ENCODE measurements at regions not wholly inside any gene's neighbourhood (a gene's known extent, or its start where the extent isn't known, plus 50 kb on each side); places are given as distances from the start of the nearest gene placed in this dataset.

DNA sequence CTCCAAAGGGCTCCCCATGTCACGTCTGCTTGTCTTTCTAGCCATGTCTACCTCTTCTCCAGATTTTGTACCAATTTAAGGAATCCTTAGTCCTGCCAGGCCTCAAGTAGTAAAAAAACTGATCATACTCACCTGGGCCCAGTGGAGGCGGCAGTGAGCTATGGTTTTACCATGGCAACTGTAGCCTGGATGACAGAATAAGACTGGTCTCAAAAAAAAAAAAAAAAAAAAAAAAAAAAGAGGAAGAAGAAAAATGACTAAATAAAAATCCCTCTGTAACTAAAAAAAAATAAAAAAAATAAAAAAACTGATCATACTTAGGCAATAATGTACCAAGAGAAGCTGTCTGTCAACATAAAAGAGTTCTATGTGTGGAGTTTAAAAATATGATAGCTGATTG, 221.6 kb downstream of the NR4A2 start:
- no peak for DNase-seq (ENCODE audit: low read depth in 4 of 4, low spot score in 2 of 4)

DNA sequence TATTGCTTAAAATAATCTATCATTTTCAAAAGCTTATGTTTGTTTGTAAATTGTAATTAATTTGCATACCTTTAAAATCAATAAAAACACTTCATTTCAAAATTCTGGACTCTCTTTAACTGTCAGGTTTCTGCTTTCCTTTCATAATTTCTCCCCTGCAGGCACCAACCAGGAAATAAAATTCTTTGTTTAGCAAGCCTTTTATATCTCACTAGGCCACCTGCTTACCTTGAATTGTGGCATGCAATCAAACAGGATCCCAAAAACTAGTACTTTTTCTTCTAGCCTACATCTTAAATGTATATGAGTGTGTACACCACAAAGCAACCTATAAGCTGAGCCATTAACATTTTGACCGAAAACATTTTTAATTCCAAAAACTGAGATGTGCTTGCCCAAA, 233.1 kb downstream of the NR4A2 start:
- DNase-seq (ENCODE audit: low read depth in 4 of 4, low spot score in 2 of 4), result no peak

DNA sequence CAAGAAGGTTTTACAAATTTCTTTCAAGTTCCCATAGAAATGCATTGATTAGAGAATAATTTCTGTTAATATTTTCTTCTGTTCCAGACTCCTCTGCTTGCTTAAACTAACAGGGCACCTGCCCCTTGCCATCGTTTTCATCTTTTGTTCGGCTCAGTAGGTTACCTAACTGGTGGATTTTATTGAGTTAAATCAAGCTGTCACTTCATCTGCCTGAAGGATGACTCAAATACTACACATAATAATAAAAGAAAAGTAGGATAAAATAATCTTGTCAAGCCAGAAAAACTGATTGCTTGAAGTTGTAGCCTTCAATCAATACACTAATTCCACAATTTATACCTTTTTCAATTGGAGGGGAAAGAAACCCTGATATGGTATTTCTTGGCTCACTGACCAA, 234.0 kb downstream of the NR4A2 start:
- no peak for DNase-seq (ENCODE audit: low read depth in 4 of 4, low spot score in 2 of 4)

GRCh38 chr2:156088587-156088986, 243.9 kb downstream of the NR4A2 start:
- DNase-seq (ENCODE audit: low read depth in 4 of 4, low spot score in 2 of 4), result no peak

GRCh38 chr2:156087875-156088274, 244.6 kb downstream of the NR4A2 start:
- no peak for DNase-seq (ENCODE audit: low read depth in 4 of 4, low spot score in 2 of 4)

- DNase-seq (ENCODE audit: low read depth in 4 of 4, low spot score in 2 of 4), result no peak
These were observed 248.6 kb downstream of the NR4A2 start for GRCh38 chr2:156083763-156084493.

DNA sequence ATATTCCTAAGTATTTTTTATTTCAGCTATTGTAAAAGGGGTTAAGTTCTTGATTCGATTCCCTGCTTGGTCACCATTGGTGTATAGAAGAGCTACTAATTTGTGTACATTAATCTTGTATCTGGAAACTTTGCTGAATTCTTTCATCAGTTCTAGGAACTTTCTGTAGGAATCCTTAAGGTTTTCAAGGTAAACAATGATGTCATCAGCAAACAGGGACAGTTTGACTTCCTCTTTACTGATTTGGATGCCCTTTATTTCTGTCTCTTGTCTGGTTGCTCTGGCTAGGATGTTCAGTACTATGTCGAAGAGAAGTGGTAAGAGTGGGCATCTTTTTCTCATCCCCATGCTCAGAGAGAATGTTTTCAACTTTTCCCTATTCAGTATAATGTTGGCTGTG, 252.7 kb downstream of the NR4A2 start:
- DNase-seq (ENCODE audit: low read depth in 4 of 4, low spot score in 2 of 4), result no peak

- DNase-seq (ENCODE audit: low read depth in 4 of 4, low spot score in 2 of 4), result no peak
These were observed 255.3 kb downstream of the NR4A2 start for GRCh38 chr2:156077041-156077742.

DNA sequence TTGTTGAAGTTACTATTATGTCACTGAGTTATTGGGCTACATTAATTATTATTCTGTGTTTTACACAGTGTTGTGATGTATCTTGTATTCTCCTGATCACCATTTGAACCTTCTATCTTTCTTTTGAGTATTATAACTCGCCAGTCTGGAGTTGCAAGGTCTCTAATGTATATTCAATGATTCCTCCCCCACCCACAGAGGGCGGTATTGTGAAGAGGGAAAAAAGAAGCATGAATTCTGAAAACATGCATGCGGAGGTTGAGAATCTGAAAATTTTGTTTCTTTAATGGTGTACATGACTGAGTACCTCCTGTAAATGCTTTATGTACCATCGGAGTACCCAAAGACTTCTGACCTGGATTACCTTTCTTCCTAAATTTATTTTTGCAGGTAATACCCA, 266.6 kb downstream of the NR4A2 start:
- DNase-seq (ENCODE audit: low read depth in 4 of 4, low spot score in 2 of 4), result no peak

DNA sequence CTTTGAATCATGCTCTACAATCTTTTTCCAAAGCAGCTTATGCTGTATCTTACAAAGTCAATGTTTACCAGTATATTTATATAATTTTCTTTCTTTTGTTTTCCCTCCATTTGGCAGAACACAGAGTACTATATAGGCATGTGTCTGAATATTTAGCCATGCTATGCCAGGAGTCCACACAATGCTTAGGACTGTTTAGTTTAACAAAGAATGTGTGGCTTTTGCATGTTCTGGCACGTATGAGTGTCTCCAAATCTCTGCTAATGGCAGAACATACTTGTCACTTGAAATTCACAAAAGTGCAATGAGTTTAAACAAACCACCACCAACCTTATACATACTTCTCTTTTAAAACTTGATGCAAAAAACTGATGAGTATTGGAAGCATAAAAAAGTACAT, 268.0 kb downstream of the NR4A2 start:
- no peak for DNase-seq (ENCODE audit: low read depth in 4 of 4, low spot score in 2 of 4)

DNA sequence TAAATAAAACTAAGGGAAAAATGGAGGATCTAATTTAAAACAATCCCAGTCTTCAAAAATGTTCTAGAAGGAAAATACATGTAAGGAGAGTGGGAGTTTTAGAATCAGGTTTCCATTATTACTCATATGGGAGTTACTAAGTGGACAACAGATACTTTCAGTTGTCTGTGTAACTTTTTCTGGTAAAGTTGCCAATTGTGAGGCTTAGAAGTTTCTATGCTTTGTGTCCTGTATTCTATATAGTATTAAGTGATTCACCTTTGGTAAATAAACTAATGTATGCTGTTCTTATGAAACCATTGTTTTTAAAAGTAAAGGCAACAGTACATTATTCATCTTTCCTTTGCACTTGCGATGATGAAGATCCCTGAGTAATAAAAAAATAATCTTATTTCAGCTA, 274.9 kb downstream of the NR4A2 start:
- DNase-seq (ENCODE audit: low read depth in 4 of 4, low spot score in 2 of 4), result no peak

DNA sequence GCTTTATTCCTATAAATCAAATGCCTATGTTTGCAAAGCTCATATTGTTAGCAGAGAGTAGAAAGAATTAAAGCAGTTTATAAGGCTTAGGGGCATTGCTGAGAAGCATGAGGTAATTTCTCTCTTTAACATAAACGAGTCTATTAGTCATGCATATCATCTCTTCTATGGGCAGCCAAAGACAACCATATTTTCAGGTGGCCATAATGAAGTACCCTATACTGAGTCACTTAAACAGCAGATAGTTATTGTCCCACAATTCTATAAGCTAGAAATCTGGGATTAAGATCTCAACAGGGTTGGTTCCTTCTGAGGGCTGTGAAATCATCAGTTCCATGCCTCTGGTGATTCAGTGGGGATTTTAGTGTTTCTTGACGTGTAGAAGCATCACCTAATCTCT, 277.5 kb downstream of the NR4A2 start:
- DNase-seq (ENCODE audit: low read depth in 4 of 4, low spot score in 2 of 4), result no peak

- DNase-seq (ENCODE audit: low read depth in 4 of 4, low spot score in 2 of 4), result no peak
These were observed 285.6 kb downstream of the NR4A2 start for GRCh38 chr2:156046900-156047299.

DNA sequence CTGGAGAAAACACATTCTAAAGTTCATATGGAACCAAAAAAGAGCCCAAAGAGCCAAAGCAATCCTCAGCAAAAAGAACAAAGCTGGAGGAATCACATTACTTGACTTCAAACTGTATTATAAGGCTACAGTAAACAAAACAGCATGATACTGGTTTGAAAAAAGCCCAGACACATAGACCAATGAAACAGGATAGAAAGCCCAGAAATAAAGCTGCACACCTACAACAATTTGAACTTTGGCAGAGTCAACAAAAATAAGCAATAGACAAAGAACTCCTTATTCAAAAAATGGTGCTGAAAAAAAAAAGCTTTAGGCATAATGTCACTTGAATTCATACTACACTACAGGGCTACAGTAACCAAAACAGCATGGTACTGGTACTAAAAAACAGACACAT, 289.6 kb downstream of the NR4A2 start:
- DNase-seq (ENCODE audit: low read depth in 4 of 4, low spot score in 2 of 4), result no peak

DNA sequence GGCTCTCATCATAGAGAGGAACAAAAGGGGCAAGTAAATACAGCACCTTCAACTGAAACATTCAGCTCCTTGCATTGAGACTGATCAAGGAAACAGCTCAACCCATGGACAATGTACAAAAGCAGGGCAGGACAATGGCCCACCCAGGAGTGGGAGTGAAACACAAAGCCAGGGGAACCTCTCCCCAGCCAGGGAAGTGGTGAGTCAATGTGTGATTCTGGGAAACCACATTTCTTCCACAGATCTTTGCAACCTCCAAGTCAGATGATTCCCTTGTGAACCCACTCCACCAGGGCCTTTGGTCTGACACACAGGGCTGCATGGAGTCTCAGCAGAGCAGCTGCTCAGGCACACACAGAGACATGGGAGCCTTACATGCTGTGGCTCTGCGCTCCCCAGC, 294.5 kb downstream of the NR4A2 start:
- no peak for DNase-seq (ENCODE audit: low read depth in 4 of 4, low spot score in 2 of 4)

GRCh38 chr2:156037482-156037881, 295.0 kb downstream of the NR4A2 start:
- no peak for DNase-seq (ENCODE audit: low read depth in 4 of 4, low spot score in 2 of 4)

DNA sequence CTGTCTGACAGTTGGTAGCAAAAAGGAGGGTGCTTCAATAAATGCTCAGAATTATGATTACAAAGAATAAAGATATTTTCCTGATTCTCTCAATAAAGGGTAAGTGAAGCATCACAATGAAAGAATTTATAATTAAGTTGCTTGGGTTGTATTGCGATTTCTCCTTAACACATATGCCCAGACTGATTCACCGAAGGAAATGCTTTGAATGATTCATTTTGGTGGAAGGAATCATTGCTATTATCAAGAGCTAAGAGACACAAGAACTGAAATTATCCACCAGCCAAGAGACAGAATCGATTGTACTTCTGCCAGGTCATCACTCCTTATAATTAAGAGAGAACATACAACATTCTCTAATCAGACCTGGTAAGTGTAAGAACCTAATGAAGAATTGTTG, 301.4 kb downstream of the NR4A2 start:
- DNase-seq (ENCODE audit: low read depth in 4 of 4, low spot score in 2 of 4), result no peak

- no peak for DNase-seq (ENCODE audit: low read depth in 4 of 4, low spot score in 2 of 4)
These were observed 309.2 kb downstream of the NR4A2 start for GRCh38 chr2:156023229-156023869.

DNA sequence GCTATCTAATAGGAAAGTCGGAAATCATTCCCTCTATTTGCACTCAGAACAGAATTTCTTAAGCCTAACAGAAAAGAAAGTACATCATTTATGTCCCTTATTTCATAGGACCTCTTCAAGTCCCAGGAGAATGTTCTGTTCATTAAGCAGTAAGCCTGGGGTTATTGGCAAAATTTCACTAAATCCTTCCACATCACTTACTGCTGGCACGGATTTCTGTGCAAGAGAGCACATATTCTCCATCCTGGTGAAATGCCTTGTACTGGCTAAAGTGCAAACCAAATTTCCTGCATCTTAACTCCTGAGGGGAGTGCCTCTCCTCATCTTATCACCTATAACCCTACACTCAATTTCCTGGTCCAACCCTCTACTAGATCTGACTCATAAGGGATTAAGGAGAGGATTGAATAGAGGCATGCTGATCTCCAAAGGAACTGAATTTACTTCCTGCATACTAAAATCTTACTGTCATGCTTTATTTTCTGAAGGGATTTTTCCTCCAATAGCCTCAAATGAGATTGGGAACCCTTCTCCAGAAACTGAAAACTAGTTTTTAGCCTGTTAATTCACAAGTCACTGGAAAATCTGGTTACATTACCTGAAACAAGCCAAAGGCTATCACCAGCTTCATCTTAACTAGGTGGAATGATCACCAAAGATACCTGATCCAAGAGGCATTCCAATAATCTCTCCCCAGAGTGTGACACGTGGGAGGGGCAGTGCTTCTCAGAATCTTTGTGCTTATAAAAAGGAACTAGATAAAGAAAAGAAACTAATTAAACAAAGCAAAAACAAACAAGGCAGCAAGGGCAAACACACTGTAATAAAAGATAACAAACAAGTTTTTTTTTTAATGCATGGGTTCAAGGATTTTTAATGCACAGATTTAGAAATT, 311.1 kb downstream of the NR4A2 start:
- no peak for DNase-seq (ENCODE audit: low read depth in 4 of 4, low spot score in 2 of 4)

DNA sequence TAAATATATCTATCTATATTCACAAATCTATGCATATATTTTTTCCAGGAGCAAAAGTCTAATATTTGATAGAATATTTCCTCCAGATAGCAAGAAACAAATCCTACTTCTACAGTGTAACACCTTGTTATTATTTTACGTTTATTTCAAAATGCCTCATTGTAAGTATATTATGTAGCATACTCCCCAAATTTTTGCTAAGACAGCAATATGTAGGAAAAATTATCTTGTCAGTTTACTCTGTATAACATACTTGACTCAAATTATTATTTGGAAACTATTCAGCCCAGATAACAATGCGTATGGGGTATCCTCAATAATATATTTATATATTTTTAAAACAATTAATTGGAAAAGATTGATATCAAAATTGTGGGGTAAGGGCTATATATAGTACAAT, 313.2 kb downstream of the NR4A2 start:
- no peak for DNase-seq (ENCODE audit: low read depth in 4 of 4, low spot score in 2 of 4)

GRCh38 chr2:156017341-156017885, 315.1 kb downstream of the NR4A2 start:
- DNase-seq (ENCODE audit: low read depth in 4 of 4, low spot score in 2 of 4), result no peak
